ENCODE measurements at regions not wholly inside any gene's neighbourhood (a gene's known extent, or its start where the extent isn't known, plus 50 kb on each side); places are given as distances from the start of the nearest gene placed in this dataset.
"Not testable (repeated sequence)": the region's sequence is repeated elsewhere in the genome, so short reads cannot be mapped to it uniquely, and the experiment has no call there.

GRCh38 chr20:30164389-30164788, 1093.1 kb upstream of the DEFB115 start:
- DNase-seq (ENCODE audit: low spot score); in situ Hi-C loops (cut with HindIII; ENCODE audit: low sequenced_read_pairs): not testable (repeated sequence)

- no peak for DNase-seq (ENCODE audit: low spot score)
Measured at GRCh38 chr20:30167540-30167939, 1089.9 kb upstream of the DEFB115 start.

GRCh38 chr20:30168025-30168799, 1089.3 kb upstream of the DEFB115 start:
- no peak for DNase-seq (ENCODE audit: low spot score)
- in situ Hi-C loops (cut with HindIII; ENCODE audit: low sequenced_read_pairs) = no loop called here

More at GRCh38 chr20:30167540-30167939, 1089.9 kb upstream of the DEFB115 start:
- in situ Hi-C loops (cut with HindIII; ENCODE audit: low sequenced_read_pairs) = no loop called here

- DNase-seq (ENCODE audit: low spot score) = no peak
- in situ Hi-C loops (cut with HindIII; ENCODE audit: low sequenced_read_pairs) = no loop called here
Measured at GRCh38 chr20:30168800-30169138, 1088.7 kb upstream of the DEFB115 start.

- in situ Hi-C loops (cut with HindIII; ENCODE audit: low sequenced_read_pairs) = no loop called here
- no peak for DNase-seq (ENCODE audit: low spot score)
Measured at GRCh38 chr20:30175681-30176080, 1081.8 kb upstream of the DEFB115 start.

- in situ Hi-C loops (cut with HindIII; ENCODE audit: low sequenced_read_pairs) = not testable (repeated sequence)
Measured at GRCh38 chr20:30183124-30183523, 1074.3 kb upstream of the DEFB115 start.

GRCh38 chr20:30191785-30192184, 1065.7 kb upstream of the DEFB115 start:
- in situ Hi-C loops (cut with HindIII; ENCODE audit: low sequenced_read_pairs); DNase-seq (ENCODE audit: low spot score): not testable (repeated sequence)

More at GRCh38 chr20:30183124-30183523, 1074.3 kb upstream of the DEFB115 start:
- DNase-seq (ENCODE audit: low spot score) = not testable (repeated sequence)

- in situ Hi-C loops (cut with HindIII; ENCODE audit: low sequenced_read_pairs); DNase-seq (ENCODE audit: low spot score): not testable (repeated sequence)
Measured at GRCh38 chr20:30234477-30234876, 1023.0 kb upstream of the DEFB115 start.

GRCh38 chr20:30275073-30275472, 982.4 kb upstream of the DEFB115 start:
- in situ Hi-C loops (cut with HindIII; ENCODE audit: low sequenced_read_pairs); DNase-seq (ENCODE audit: low spot score): not testable (repeated sequence)

- DNase-seq (ENCODE audit: low spot score) = no peak
- in situ Hi-C loops (cut with HindIII; ENCODE audit: low sequenced_read_pairs) = no loop called here
Measured at GRCh38 chr20:30281584-30282197, 975.8 kb upstream of the DEFB115 start.

- peak; percentile 73 for DNase-seq (ENCODE audit: low spot score)
- in situ Hi-C loops (cut with HindIII; ENCODE audit: low sequenced_read_pairs) = not testable (repeated sequence)
Measured at GRCh38 chr20:30283476-30284280, 973.8 kb upstream of the DEFB115 start.

GRCh38 chr20:30284281-30284905, 973.1 kb upstream of the DEFB115 start:
- no peak for DNase-seq (ENCODE audit: low spot score)
- in situ Hi-C loops (cut with HindIII; ENCODE audit: low sequenced_read_pairs) = no loop called here

GRCh38 chr20:30285677-30286076, 971.8 kb upstream of the DEFB115 start:
- in situ Hi-C loops (cut with HindIII; ENCODE audit: low sequenced_read_pairs) = no loop called here
- DNase-seq (ENCODE audit: low spot score) = no peak

- in situ Hi-C loops (cut with HindIII; ENCODE audit: low sequenced_read_pairs) = no loop called here
- no peak for DNase-seq (ENCODE audit: low spot score)
Measured at GRCh38 chr20:30286157-30286556, 971.3 kb upstream of the DEFB115 start.

- DNase-seq (ENCODE audit: low spot score); in situ Hi-C loops (cut with HindIII; ENCODE audit: low sequenced_read_pairs): not testable (repeated sequence)
Measured at GRCh38 chr20:30287459-30287858, 970.0 kb upstream of the DEFB115 start.

- in situ Hi-C loops (cut with HindIII; ENCODE audit: low sequenced_read_pairs) = no loop called here
- DNase-seq (ENCODE audit: low spot score) = no peak
Measured at GRCh38 chr20:30288346-30288745, 969.1 kb upstream of the DEFB115 start.

GRCh38 chr20:30289049-30289448, 968.4 kb upstream of the DEFB115 start:
- DNase-seq (ENCODE audit: low spot score); in situ Hi-C loops (cut with HindIII; ENCODE audit: low sequenced_read_pairs): not testable (repeated sequence)

GRCh38 chr20:30289711-30290141, 967.7 kb upstream of the DEFB115 start:
- DNase-seq (ENCODE audit: low spot score); in situ Hi-C loops (cut with HindIII; ENCODE audit: low sequenced_read_pairs): not testable (repeated sequence)

GRCh38 chr20:30290361-30291063, 967.0 kb upstream of the DEFB115 start:
- DNase-seq (ENCODE audit: low spot score) = peak; percentile 13
- in situ Hi-C loops (cut with HindIII; ENCODE audit: low sequenced_read_pairs) = not testable (repeated sequence)
